ENCODE measurements at regions not wholly inside any gene's neighbourhood (a gene's known extent, or its start where the extent isn't known, plus 50 kb on each side); places are given as distances from the start of the nearest gene placed in this dataset.
A peak's percentile ranks its signal among the peaks of the same experiment; 100 is the strongest.

DNA sequence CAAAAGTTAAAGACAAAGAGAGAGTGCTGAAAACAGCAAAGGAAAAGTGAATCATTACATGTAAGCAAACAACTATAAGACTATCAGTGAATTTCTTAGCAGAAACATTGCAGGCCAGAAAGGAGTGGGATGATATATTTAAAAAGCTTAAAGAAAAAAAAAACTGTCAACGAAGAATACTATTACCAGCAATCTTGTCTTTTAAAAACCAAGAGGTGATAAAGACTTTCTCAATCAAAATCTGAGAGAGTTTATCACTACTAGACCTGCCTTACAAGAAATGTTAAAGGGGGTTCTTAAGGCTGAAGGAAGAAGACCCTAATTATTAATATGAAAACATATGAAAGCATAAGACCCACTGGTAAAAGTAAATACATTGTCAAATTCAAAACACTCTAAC, 132.5 kb upstream of the ZCCHC13 start:
- Histone ChIP-seq H3K27me3 (ENCODE audit: control insufficient read depth in 1 of 2, insufficient read depth in 1 of 2, low read length in 2 of 2) (no peaks in the 10 kb centered on the region), H2AFZ (ENCODE audit: low read depth, low read length) (no peak overlapping the region), H3K4me2 (ENCODE audit: low read length, poor library complexity, severe bottlenecking) (no peak overlapping the region), H2BK5ac (ENCODE audit: low read depth, low read length, poor library complexity, severe bottlenecking) (no peak overlapping the region), H3K27ac (ENCODE audit: low read length, poor library complexity, severe bottlenecking) (no peak overlapping the region), H3K4ac (ENCODE audit: low read depth in 1 of 2, low read length in 2 of 2) (no peak overlapping the region), H2BK12ac (ENCODE audit: low read length in 2 of 2) (no peak overlapping the region), H3K23ac (ENCODE audit: low read length in 2 of 2) (no peak overlapping the region), H3K14ac (ENCODE audit: low read length in 2 of 2) (no peak overlapping the region), H3K36me3 (ENCODE audit: control insufficient read depth in 1 of 2, insufficient read depth in 2 of 2, low read depth in 1 of 2, low read length in 2 of 2) (no peaks in the 10 kb centered on the region), H3K4me1 (ENCODE audit: control insufficient read depth, insufficient read depth, low read depth, low read length) (no peaks in the 10 kb centered on the region), H3K9me3 (ENCODE audit: control insufficient read depth, low read length) (peaks cover 60% of the 10 kb centered on the region), H3K4me3 (ENCODE audit: insufficient read depth in 1 of 2, low read depth in 1 of 2, low read length in 2 of 2) (peak overlapping the region in 1 of 2 experiments; percentile 2), H4K8ac (ENCODE audit: low read length) (no peak overlapping the region), H3K18ac (ENCODE audit: low read depth in 1 of 2, low read length in 2 of 2) (no peak overlapping the region), H3K79me1 (replicated peaks; ENCODE audit: low read length, poor library complexity, severe bottlenecking) (no peaks in the 10 kb centered on the region), H3K9ac (ENCODE audit: low read length) (no peak overlapping the region), H4K91ac (ENCODE audit: low read length) (no peak overlapping the region), H2BK120ac (ENCODE audit: low read depth, low read length) (no peak overlapping the region), H2BK15ac (ENCODE audit: low read depth, poor library complexity, severe bottlenecking) (no peak overlapping the region), H2AK5ac (ENCODE audit: low read length, severe bottlenecking) (no peak overlapping the region)
- no peak for DNase-seq
- no CpG with 5 or more reads among the region's 1 CpG for WGBS

GRCh38 chrX:74162199-74162598, 141.8 kb upstream of the ZCCHC13 start:
- no peak overlapping the region for H3K4me3 ChIP-seq (ENCODE audit: insufficient read depth in 1 of 2, low read depth in 1 of 2, low read length in 2 of 2)
- no peaks in the 10 kb centered on the region for H3K79me1 ChIP-seq (replicated peaks; ENCODE audit: low read length, poor library complexity, severe bottlenecking)
- peaks cover 8 to 9% of the 10 kb centered on the region in 2 experiments for H3K36me3 ChIP-seq (ENCODE audit: control insufficient read depth in 1 of 2, insufficient read depth in 2 of 2, low read depth in 1 of 2, low read length in 2 of 2)
- no peak overlapping the region for H2BK15ac ChIP-seq (ENCODE audit: low read depth, poor library complexity, severe bottlenecking)
- no peak overlapping the region for H2BK5ac ChIP-seq (ENCODE audit: low read depth, low read length, poor library complexity, severe bottlenecking)
- no peak overlapping the region for H3K18ac ChIP-seq (ENCODE audit: low read depth in 1 of 2, low read length in 2 of 2)
- no peak for DNase-seq
- H3K9me3 ChIP-seq (ENCODE audit: control insufficient read depth, low read length) = peaks cover 13% of the 10 kb centered on the region
- H3K4ac ChIP-seq (ENCODE audit: low read depth in 1 of 2, low read length in 2 of 2) = no peak overlapping the region
- H2BK120ac ChIP-seq (ENCODE audit: low read depth, low read length) = no peak overlapping the region
- no peak overlapping the region for H2AFZ ChIP-seq (ENCODE audit: low read depth, low read length)
- H2AK5ac ChIP-seq (ENCODE audit: low read length, severe bottlenecking) = no peak overlapping the region
- H3K4me1 ChIP-seq (ENCODE audit: control insufficient read depth, insufficient read depth, low read depth, low read length) = no peaks in the 10 kb centered on the region
- H3K23ac ChIP-seq (ENCODE audit: low read length in 2 of 2) = no peak overlapping the region
- H3K9ac ChIP-seq (ENCODE audit: low read length) = no peak overlapping the region
- no peak overlapping the region for H4K91ac ChIP-seq (ENCODE audit: low read length)
- no peak overlapping the region for H3K14ac ChIP-seq (ENCODE audit: low read length in 2 of 2)
- WGBS = 97% methylated on average over 18 of the region's 20 CpGs
- H4K8ac ChIP-seq (ENCODE audit: low read length) = no peak overlapping the region
- H3K27ac ChIP-seq (ENCODE audit: low read length, poor library complexity, severe bottlenecking) = no peak overlapping the region
- H2BK12ac ChIP-seq (ENCODE audit: low read length in 2 of 2) = no peak overlapping the region
- no peak overlapping the region for H3K4me2 ChIP-seq (ENCODE audit: low read length, poor library complexity, severe bottlenecking)
- H3K27me3 ChIP-seq (ENCODE audit: control insufficient read depth in 1 of 2, insufficient read depth in 1 of 2, low read length in 2 of 2) = peaks cover 0 to 7% of the 10 kb centered on the region in 2 experiments

DNA sequence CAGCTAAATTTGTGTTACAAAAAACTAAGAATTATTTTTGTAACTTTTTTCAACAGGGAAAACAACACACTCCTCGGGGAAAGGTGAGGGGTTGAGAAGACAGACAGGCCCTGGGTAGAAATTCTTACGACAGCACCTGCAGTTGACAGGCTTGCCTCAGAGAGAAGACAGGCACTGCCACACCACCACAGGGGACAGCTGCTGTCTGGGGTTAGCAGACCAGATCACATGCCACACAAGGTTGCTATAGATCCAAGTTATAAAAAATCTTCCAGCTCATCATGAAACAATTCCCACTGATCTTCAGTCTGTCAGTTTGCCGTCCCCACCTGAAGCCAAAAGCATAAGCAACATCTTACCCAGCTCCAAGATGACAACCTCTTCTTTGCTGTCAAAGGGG, 143.2 kb upstream of the ZCCHC13 start:
- 94% methylated on average over 3 of the region's 3 CpGs for WGBS

DNA sequence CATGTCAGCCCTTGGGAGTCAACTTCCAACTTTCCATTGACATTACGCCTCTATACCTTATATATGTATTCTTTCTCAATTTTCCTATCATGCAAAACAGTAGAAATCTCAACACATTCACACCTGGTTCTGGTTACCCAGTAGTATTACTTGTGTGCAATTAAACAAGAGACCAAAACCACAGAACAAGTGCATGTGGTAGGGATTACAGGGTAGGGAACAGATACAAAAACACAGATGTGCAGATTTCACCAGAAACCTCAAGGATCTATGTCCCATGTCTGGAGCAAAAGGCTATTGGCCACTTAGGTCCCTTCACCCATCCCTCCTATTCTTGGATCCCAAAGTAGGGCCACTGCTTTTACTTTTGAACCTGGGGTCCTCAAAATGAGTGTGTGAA, 143.6 kb upstream of the ZCCHC13 start:
- Histone ChIP-seq H2BK12ac (ENCODE audit: low read length in 2 of 2) (no peak overlapping the region), H4K91ac (ENCODE audit: low read length) (no peak overlapping the region), H3K18ac (ENCODE audit: low read depth in 1 of 2, low read length in 2 of 2) (no peak overlapping the region), H3K79me1 (replicated peaks; ENCODE audit: low read length, poor library complexity, severe bottlenecking) (no peaks in the 10 kb centered on the region), H3K36me3 (ENCODE audit: control insufficient read depth in 1 of 2, insufficient read depth in 2 of 2, low read depth in 1 of 2, low read length in 2 of 2) (peaks cover 8 to 9% of the 10 kb centered on the region in 2 experiments), H3K4me3 (ENCODE audit: insufficient read depth in 1 of 2, low read depth in 1 of 2, low read length in 2 of 2) (no peak overlapping the region), H3K4me1 (ENCODE audit: control insufficient read depth, insufficient read depth, low read depth, low read length) (no peaks in the 10 kb centered on the region), H3K9me3 (ENCODE audit: control insufficient read depth, low read length) (peaks cover 18% of the 10 kb centered on the region), H2BK5ac (ENCODE audit: low read depth, low read length, poor library complexity, severe bottlenecking) (no peak overlapping the region), H3K14ac (ENCODE audit: low read length in 2 of 2) (no peak overlapping the region), H3K4me2 (ENCODE audit: low read length, poor library complexity, severe bottlenecking) (no peak overlapping the region), H3K9ac (ENCODE audit: low read length) (no peak overlapping the region), H2BK120ac (ENCODE audit: low read depth, low read length) (no peak overlapping the region), H2AFZ (ENCODE audit: low read depth, low read length) (no peak overlapping the region), H2BK15ac (ENCODE audit: low read depth, poor library complexity, severe bottlenecking) (no peak overlapping the region), H4K8ac (ENCODE audit: low read length) (no peak overlapping the region), H3K27me3 (ENCODE audit: control insufficient read depth in 1 of 2, insufficient read depth in 1 of 2, low read length in 2 of 2) (peaks cover 0 to 7% of the 10 kb centered on the region in 2 experiments), H3K27ac (ENCODE audit: low read length, poor library complexity, severe bottlenecking) (no peak overlapping the region), H2AK5ac (ENCODE audit: low read length, severe bottlenecking) (no peak overlapping the region), H3K4ac (ENCODE audit: low read depth in 1 of 2, low read length in 2 of 2) (no peak overlapping the region), H3K23ac (ENCODE audit: low read length in 2 of 2) (no peak overlapping the region)
- no CpG with 5 or more reads among the region's 1 CpG for WGBS
- DNase-seq = no peak

More for the DNA sequence above, 143.2 kb upstream of the ZCCHC13 start:
- H3K79me1 ChIP-seq (replicated peaks; ENCODE audit: low read length, poor library complexity, severe bottlenecking) = no peaks in the 10 kb centered on the region
- no peak overlapping the region for H2AK5ac ChIP-seq (ENCODE audit: low read length, severe bottlenecking)
- no peak overlapping the region for H3K23ac ChIP-seq (ENCODE audit: low read length in 2 of 2)
- no peak overlapping the region for H2BK120ac ChIP-seq (ENCODE audit: low read depth, low read length)
- H3K18ac ChIP-seq (ENCODE audit: low read depth in 1 of 2, low read length in 2 of 2) = no peak overlapping the region
- H3K27ac ChIP-seq (ENCODE audit: low read length, poor library complexity, severe bottlenecking) = no peak overlapping the region
- no peak overlapping the region for H3K4ac ChIP-seq (ENCODE audit: low read depth in 1 of 2, low read length in 2 of 2)
- no peak overlapping the region for H4K91ac ChIP-seq (ENCODE audit: low read length)
- no peak overlapping the region for H3K4me2 ChIP-seq (ENCODE audit: low read length, poor library complexity, severe bottlenecking)
- H3K4me3 ChIP-seq (ENCODE audit: insufficient read depth in 1 of 2, low read depth in 1 of 2, low read length in 2 of 2) = no peak overlapping the region
- no peak overlapping the region for H4K8ac ChIP-seq (ENCODE audit: low read length)
- no peak overlapping the region for H3K14ac ChIP-seq (ENCODE audit: low read length in 2 of 2)
- no peak overlapping the region for H2BK12ac ChIP-seq (ENCODE audit: low read length in 2 of 2)
- no peak overlapping the region for H2BK15ac ChIP-seq (ENCODE audit: low read depth, poor library complexity, severe bottlenecking)
- no peak for DNase-seq
- H3K36me3 ChIP-seq (ENCODE audit: control insufficient read depth in 1 of 2, insufficient read depth in 2 of 2, low read depth in 1 of 2, low read length in 2 of 2) = peaks cover 8 to 9% of the 10 kb centered on the region in 2 experiments
- no peak overlapping the region for H3K9ac ChIP-seq (ENCODE audit: low read length)
- H2AFZ ChIP-seq (ENCODE audit: low read depth, low read length) = no peak overlapping the region
- no peaks in the 10 kb centered on the region for H3K4me1 ChIP-seq (ENCODE audit: control insufficient read depth, insufficient read depth, low read depth, low read length)
- no peak overlapping the region for H2BK5ac ChIP-seq (ENCODE audit: low read depth, low read length, poor library complexity, severe bottlenecking)
- H3K9me3 ChIP-seq (ENCODE audit: control insufficient read depth, low read length) = peaks cover 18% of the 10 kb centered on the region
- peaks cover 0 to 7% of the 10 kb centered on the region in 2 experiments for H3K27me3 ChIP-seq (ENCODE audit: control insufficient read depth in 1 of 2, insufficient read depth in 1 of 2, low read length in 2 of 2)

Data from mesenchymal stem cell (in vitro differentiated cells and primary cell).